HepG2 (cell line): ENCODE measurements at regions not wholly inside any gene's neighbourhood (a gene's known extent, or its start where the extent isn't known, plus 50 kb on each side); places are given as distances from the start of the nearest gene placed in this dataset.

Source experiments
- ATAC-seq: fragments of 200-7000 bp; cut with Tn5 transposase; 3 replicates; pipeline ENCODE4 v1.9.1; 2020; ENCODE audit warnings: mild to moderate bottlenecking, moderate library complexity
- BruUV-seq: library from RNA; stranded (reverse); fragments of 400-500 nt; replicated peaks from 2 replicates; lab custom pipeline; 2021; lab: Mats Ljungman, UMichigan
- CTCF ChIA-PET: fragments of 300-600 bp; formaldehyde crosslinking; extraction: SDS; loops from one replicate; lab custom pipeline; 2021; ENCODE audit warnings: low total read pairs, inconsistent platforms, low intra/inter-chr PET ratio; lab: Yijun Ruan, JAX
- POLR2A ChIA-PET: fragments of 350-600 bp; sonication (Branson Sonifier 250); formaldehyde crosslinking; loops from one replicate; lab custom pipeline; 2020; ENCODE audit warnings: antibody characterized with exemption, inconsistent platforms; lab: Yijun Ruan, JAX
- DNase-seq: peaks from one replicate; pipeline ENCODE4 v3.0.0-alpha.2; 2015; ENCODE audit warnings: low spot score
- FAIRE-seq: peaks from 3 replicates; lab custom pipeline; 2011; peaks lifted over from hg19 to GRCh38; lab: Jason Lieb, UNC
- H2AFZ ChIP-seq: one replicate; pipeline ENCODE4 v1.6.1; 2011; ENCODE audit warnings: low read length, inconsistent platforms
- H3K27ac ChIP-seq: fragments of 300-600 bp; 3 replicates; pipeline ENCODE4 v1.8.0; 2011; ENCODE audit warnings: mixed run types, mild to moderate bottlenecking, mixed read lengths, low read length, inconsistent platforms; ENCODE audit not compliant: insufficient read depth; ENCODE audit errors: extremely low read length
- H3K27me3 ChIP-seq, 2 experiments: fragments of 200-600 bp in 1 of 2; 2 replicates in 1 of 2; 3 replicates in 1 of 2; pipeline versions ENCODE4 v1.6.0 to v1.8.0; 2011; ENCODE audit warnings: low read length in 2 of 2, mild to moderate bottlenecking in 2 of 2, moderate library complexity in 2 of 2, inconsistent platforms in 1 of 2; ENCODE audit not compliant: insufficient read depth in 2 of 2, control insufficient read depth in 1 of 2
- H3K36me3 ChIP-seq, 2 experiments: fragments of 200-600 bp in 1 of 2; replicated peaks in 1 of 2; 2 replicates in 1 of 2; 3 replicates in 1 of 2; pipeline versions ENCODE4 v1.5.1 to v1.8.0; 2011; ENCODE audit warnings: low read length in 2 of 2, inconsistent platforms in 1 of 2; ENCODE audit not compliant: insufficient read depth in 2 of 2, control insufficient read depth in 1 of 2
- H3K4me1 ChIP-seq: 2 replicates; pipeline ENCODE4 v1.5.1; 2012; ENCODE audit warnings: low read length, inconsistent platforms; ENCODE audit not compliant: insufficient read depth
- H3K4me2 ChIP-seq: 2 replicates; pipeline ENCODE4 v1.6.0; 2011; ENCODE audit warnings: low read depth, low read length, inconsistent platforms
- H3K4me3 ChIP-seq, 3 experiments: fragments of 200-600 bp in 1 of 3; sonication (generic), shearing (Covaris generic) in 1 of 3; replicated peaks in 1 of 3; 2 replicates each; pipeline ENCODE4 v1.5.1; 2011 to 2016; ENCODE audit warnings: low read length in 3 of 3, inconsistent platforms in 2 of 3, low read depth in 2 of 3, mild to moderate bottlenecking in 2 of 3, control low read depth in 1 of 3, mixed read lengths in 1 of 3; ENCODE audit not compliant: insufficient read depth in 1 of 3
- H3K79me2 ChIP-seq: one replicate; pipeline ENCODE4 v1.6.1; 2011; ENCODE audit warnings: low read length, inconsistent platforms; ENCODE audit not compliant: insufficient read depth
- H3K9ac ChIP-seq: 2 replicates; pipeline ENCODE4 v1.6.0; 2011; ENCODE audit warnings: mild to moderate bottlenecking, low read depth, low read length, inconsistent platforms; ENCODE audit not compliant: insufficient read depth
- H3K9me3 ChIP-seq: 2 replicates; pipeline ENCODE4 v1.5.1; 2012; ENCODE audit warnings: mild to moderate bottlenecking, low read length
- H4K20me1 ChIP-seq: 2 replicates; pipeline ENCODE4 v1.6.0; 2011; ENCODE audit warnings: inconsistent platforms, mild to moderate bottlenecking, low read length, moderate library complexity; ENCODE audit not compliant: insufficient read depth
- CC2D1A ChIP-seq: sonication (generic); formaldehyde crosslinking; IDR thresholded peaks from 2 replicates; pipeline ENCODE4 v1.8.1; 2023; ENCODE audit warnings: mild to moderate bottlenecking, missing genetic modification reagents
- GPBP1L1 ChIP-seq: sonication (generic); formaldehyde crosslinking; IDR thresholded peaks from 2 replicates; pipeline ENCODE4 v1.5.0; 2020; ENCODE audit warnings: mild to moderate bottlenecking, missing genetic modification reagents
- HOXA5 ChIP-seq: sonication (generic); formaldehyde crosslinking; IDR thresholded peaks from 2 replicates; pipeline ENCODE4 v1.4.0; 2020; ENCODE audit warnings: missing genetic modification reagents
- HOXA9 ChIP-seq: sonication (generic); formaldehyde crosslinking; IDR thresholded peaks from 2 replicates; pipeline ENCODE4 v1.8.1; 2022; ENCODE audit warnings: missing genetic modification reagents, mild to moderate bottlenecking, moderate library complexity, borderline replicate concordance
- NFKB2 ChIP-seq: sonication (generic); formaldehyde crosslinking; IDR thresholded peaks from 2 replicates; pipeline ENCODE4 v1.4.0; 2020; ENCODE audit warnings: missing genetic modification reagents, borderline replicate concordance
- NR0B2 ChIP-seq: sonication (generic); formaldehyde crosslinking; IDR thresholded peaks from 2 replicates; pipeline ENCODE4 v1.4.0; 2020; ENCODE audit warnings: mild to moderate bottlenecking, missing genetic modification reagents
- NRL ChIP-seq: sonication (generic); formaldehyde crosslinking; IDR thresholded peaks from 2 replicates; pipeline ENCODE4 v1.5.0; 2020; ENCODE audit warnings: missing genetic modification reagents, mild to moderate bottlenecking, moderate library complexity, borderline replicate concordance
- RARG ChIP-seq: sonication (generic); formaldehyde crosslinking; IDR thresholded peaks from 2 replicates; pipeline ENCODE4 v1.4.0; 2020; ENCODE audit warnings: low read depth, mild to moderate bottlenecking, missing genetic modification reagents
- SMAD3 ChIP-seq: sonication (generic); formaldehyde crosslinking; IDR thresholded peaks from 2 replicates; pipeline ENCODE4 v1.4.0; 2020; ENCODE audit warnings: missing genetic modification reagents
- STAG1 ChIP-seq: sonication (generic); formaldehyde crosslinking; IDR thresholded peaks from 2 replicates; pipeline ENCODE4 v1.4.0; 2020; ENCODE audit warnings: missing genetic modification reagents
- XRCC5 ChIP-seq: fragments of 200-400 bp; formaldehyde crosslinking; optimal IDR thresholded peaks from 2 replicates; pipeline ENCODE3; 2017; ENCODE audit warnings: mild to moderate bottlenecking, low read length
- ZNF619 ChIP-seq: sonication (generic); formaldehyde crosslinking; IDR thresholded peaks from 2 replicates; pipeline ENCODE4 v1.4.0; 2020; ENCODE audit warnings: mild to moderate bottlenecking, missing genetic modification reagents
- WGBS: methylation state at CpG from one replicate; pipeline ENCODE4 v1.1.6; 2017; ENCODE audit warnings: low lambda C conversion rate; 5-methylcytosine and 5-hydroxymethylcytosine counted together
- in situ Hi-C: cut with HindIII; loops from 2 replicates; pipeline ENCODE4 v1.10.0; 2017; ENCODE audit warnings: low pct_unique_long_range_greater_than_20kb; ENCODE audit not compliant: extremely low pct_ligation_motif_present
- intact Hi-C: fragments of 100-400 bp; cut with micrococcal nuclease; formaldehyde crosslinking; loops from one replicate; pipeline ENCODE4 v1.10.0; 2022; ENCODE audit not compliant: unreplicated experiment
- TF ChIP-seq, protein P1 (sequence below): sonication (generic); formaldehyde crosslinking; IDR thresholded peaks from 2 replicates; pipeline ENCODE4 v1.5.0; 2020; ENCODE audit warnings: mild to moderate bottlenecking, missing genetic modification reagents, moderate library complexity
- TF ChIP-seq, protein P2 (sequence below): sonication (generic); formaldehyde crosslinking; IDR thresholded peaks from 2 replicates; pipeline ENCODE4 v1.9.0; 2021; ENCODE audit warnings: missing genetic modification reagents, borderline replicate concordance

- no peaks in the 10 kb centered on the region for H3K36me3 ChIP-seq
- no peaks in the 10 kb centered on the region for H3K27me3 ChIP-seq
- H3K9me3 ChIP-seq = no peaks in the 10 kb centered on the region
- ATAC-seq (peak; percentile 85), DNase-seq (peak; percentile 35), FAIRE-seq (peak; percentile 94)
- H3K4me1 ChIP-seq = no peaks in the 10 kb centered on the region
- no peak overlapping the region for H3K4me3 ChIP-seq
- no peaks in the 10 kb centered on the region for H4K20me1 ChIP-seq
- H3K9ac ChIP-seq = no peak overlapping the region
- BruUV-seq = no TSS peak
- TF ChIP-seq ZNF619 (CRISPR knock-in tag) (no peak), NFKB2 (no peak), STAG1 (CRISPR knock-in tag) (peak; percentile 63), HOXA5 (CRISPR knock-in tag) (no peak), NRL (CRISPR knock-in tag) (no peak), HOXA9 (CRISPR knock-in tag) (no peak), GPBP1L1 (no peak), XRCC5 (peak; percentile 24), CC2D1A (CRISPR knock-in tag) (no peak), NR0B2 (CRISPR knock-in tag) (no peak), RARG (CRISPR knock-in tag) (no peak), SMAD3 (CRISPR knock-in tag) (no peak)
- TF ChIP-seq, protein P1, sequence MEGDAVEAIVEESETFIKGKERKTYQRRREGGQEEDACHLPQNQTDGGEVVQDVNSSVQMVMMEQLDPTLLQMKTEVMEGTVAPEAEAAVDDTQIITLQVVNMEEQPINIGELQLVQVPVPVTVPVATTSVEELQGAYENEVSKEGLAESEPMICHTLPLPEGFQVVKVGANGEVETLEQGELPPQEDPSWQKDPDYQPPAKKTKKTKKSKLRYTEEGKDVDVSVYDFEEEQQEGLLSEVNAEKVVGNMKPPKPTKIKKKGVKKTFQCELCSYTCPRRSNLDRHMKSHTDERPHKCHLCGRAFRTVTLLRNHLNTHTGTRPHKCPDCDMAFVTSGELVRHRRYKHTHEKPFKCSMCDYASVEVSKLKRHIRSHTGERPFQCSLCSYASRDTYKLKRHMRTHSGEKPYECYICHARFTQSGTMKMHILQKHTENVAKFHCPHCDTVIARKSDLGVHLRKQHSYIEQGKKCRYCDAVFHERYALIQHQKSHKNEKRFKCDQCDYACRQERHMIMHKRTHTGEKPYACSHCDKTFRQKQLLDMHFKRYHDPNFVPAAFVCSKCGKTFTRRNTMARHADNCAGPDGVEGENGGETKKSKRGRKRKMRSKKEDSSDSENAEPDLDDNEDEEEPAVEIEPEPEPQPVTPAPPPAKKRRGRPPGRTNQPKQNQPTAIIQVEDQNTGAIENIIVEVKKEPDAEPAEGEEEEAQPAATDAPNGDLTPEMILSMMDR (CRISPR knock-in tag) = peak; percentile 56
- TF ChIP-seq, protein P2, sequence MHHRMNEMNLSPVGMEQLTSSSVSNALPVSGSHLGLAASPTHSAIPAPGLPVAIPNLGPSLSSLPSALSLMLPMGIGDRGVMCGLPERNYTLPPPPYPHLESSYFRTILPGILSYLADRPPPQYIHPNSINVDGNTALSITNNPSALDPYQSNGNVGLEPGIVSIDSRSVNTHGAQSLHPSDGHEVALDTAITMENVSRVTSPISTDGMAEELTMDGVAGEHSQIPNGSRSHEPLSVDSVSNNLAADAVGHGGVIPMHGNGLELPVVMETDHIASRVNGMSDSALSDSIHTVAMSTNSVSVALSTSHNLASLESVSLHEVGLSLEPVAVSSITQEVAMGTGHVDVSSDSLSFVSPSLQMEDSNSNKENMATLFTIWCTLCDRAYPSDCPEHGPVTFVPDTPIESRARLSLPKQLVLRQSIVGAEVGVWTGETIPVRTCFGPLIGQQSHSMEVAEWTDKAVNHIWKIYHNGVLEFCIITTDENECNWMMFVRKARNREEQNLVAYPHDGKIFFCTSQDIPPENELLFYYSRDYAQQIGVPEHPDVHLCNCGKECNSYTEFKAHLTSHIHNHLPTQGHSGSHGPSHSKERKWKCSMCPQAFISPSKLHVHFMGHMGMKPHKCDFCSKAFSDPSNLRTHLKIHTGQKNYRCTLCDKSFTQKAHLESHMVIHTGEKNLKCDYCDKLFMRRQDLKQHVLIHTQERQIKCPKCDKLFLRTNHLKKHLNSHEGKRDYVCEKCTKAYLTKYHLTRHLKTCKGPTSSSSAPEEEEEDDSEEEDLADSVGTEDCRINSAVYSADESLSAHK (CRISPR knock-in tag) = no peak
- POLR2A ChIA-PET = no interaction called here
- intact Hi-C loops = loop anchor here (1.0 to 5.0 kb wide), 2 partner anchors 424 to 681 kb away; no protein-coding TSS in a partner anchor
- H3K79me2 ChIP-seq = no peaks in the 10 kb centered on the region
- H3K27ac ChIP-seq = no peak overlapping the region
- H2AFZ ChIP-seq = no peak overlapping the region
- 22% methylated on average over 6 of the region's 6 CpGs for WGBS
- CTCF ChIA-PET = interaction anchor here (0.8 to 3.4 kb wide), 2 partner anchors 424 to 697 kb away, joined by 4 to 22 read pairs; partner anchors contain the start of gene MAFB
- in situ Hi-C loops = no loop called here
- no peak overlapping the region for H3K4me2 ChIP-seq
These were observed 423.1 kb downstream of the MAFB start for GRCh38 chr20:40265825-40266533.
